ENCODE measurements at regions not wholly inside any gene's neighbourhood (a gene's known extent, or its start where the extent isn't known, plus 50 kb on each side); places are given as distances from the start of the nearest gene placed in this dataset.

- intact Hi-C loops (cut with DNase I, micrococcal nuclease) = no loop called here
- DNase-seq (no peak), ATAC-seq (no peak)
- Histone ChIP-seq H3K9me3 (no peaks in the 10 kb centered on the region), H3K4me3 (no peak overlapping the region), H3K4me1 (ENCODE audit: low read depth) (no peaks in the 10 kb centered on the region), H3K36me3 (ENCODE audit: low read depth) (no peaks in the 10 kb centered on the region)
- TF ChIP-seq CTCF (IDR thresholded peaks at IDR 0.05) = no peak
Measured at GRCh38 chr1:5416518-5416917, 575.7 kb downstream of the NPHP4 start.

- Histone ChIP-seq H3K4me3 (no peak overlapping the region), H3K36me3 (ENCODE audit: low read depth) (no peaks in the 10 kb centered on the region), H3K9me3 (no peaks in the 10 kb centered on the region), H3K4me1 (ENCODE audit: low read depth) (no peaks in the 10 kb centered on the region)
- intact Hi-C loops (cut with DNase I, micrococcal nuclease) = no loop called here
- no peak for TF ChIP-seq CTCF (IDR thresholded peaks at IDR 0.05)
- ATAC-seq = no peak
- DNase-seq = no peak
Measured at GRCh38 chr1:5415606-5416005, 576.6 kb downstream of the NPHP4 start.

- Histone ChIP-seq H3K36me3 (ENCODE audit: low read depth) (no peaks in the 10 kb centered on the region), H3K9me3 (no peaks in the 10 kb centered on the region), H3K4me1 (ENCODE audit: low read depth) (no peaks in the 10 kb centered on the region), H3K4me3 (no peak overlapping the region)
- no peak for ATAC-seq
- no peak for TF ChIP-seq CTCF (IDR thresholded peaks at IDR 0.05)
- DNase-seq = no peak
- intact Hi-C loops (cut with DNase I, micrococcal nuclease) = no loop called here
Measured at GRCh38 chr1:5410652-5411051, 581.6 kb downstream of the NPHP4 start.

- H3K4me1 ChIP-seq (ENCODE audit: low read depth) = no peaks in the 10 kb centered on the region
- ATAC-seq (no peak), DNase-seq (no peak)
- no peak overlapping the region for H3K4me3 ChIP-seq
- TF ChIP-seq CTCF (IDR thresholded peaks at IDR 0.05) = no peak
- intact Hi-C loops (cut with DNase I, micrococcal nuclease) = no loop called here
- H3K36me3 ChIP-seq (ENCODE audit: low read depth) = no peaks in the 10 kb centered on the region
- no peaks in the 10 kb centered on the region for H3K9me3 ChIP-seq
Measured at GRCh38 chr1:5408401-5408800, 583.8 kb downstream of the NPHP4 start.

GRCh38 chr1:5405263-5405662, 587.0 kb downstream of the NPHP4 start:
- H3K9me3 ChIP-seq = no peaks in the 10 kb centered on the region
- no peaks in the 10 kb centered on the region for H3K36me3 ChIP-seq (ENCODE audit: low read depth)
- no peaks in the 10 kb centered on the region for H3K4me1 ChIP-seq (ENCODE audit: low read depth)
- ATAC-seq = no peak
- DNase-seq = no peak
- no peak overlapping the region for H3K4me3 ChIP-seq
- intact Hi-C loops (cut with DNase I, micrococcal nuclease) = no loop called here
- TF ChIP-seq CTCF (IDR thresholded peaks at IDR 0.05) = no peak

All from mucosa of descending colon (tissue), 3 donors.